K562 (cell line): ENCODE measurements at regions not wholly inside any gene's neighbourhood (a gene's known extent, or its start where the extent isn't known, plus 50 kb on each side); places are given as distances from the start of the nearest gene placed in this dataset.

Experiments used
- ATAC-seq: fragments of 200-7000 bp; cut with Tn5 transposase; 3 replicates; pipeline ENCODE4 v1.9.1; 2020; ENCODE audit warnings: moderate library complexity
- BruUV-seq: library from RNA; stranded (reverse); fragments of 400-500 nt; replicated peaks from 2 replicates; lab custom pipeline; 2021; lab: Mats Ljungman, UMichigan
- CTCF ChIA-PET: fragments of 300-600 bp; formaldehyde crosslinking; extraction: SDS; loops from one replicate; lab custom pipeline; 2021; ENCODE audit warnings: low intra/inter-chr PET ratio; lab: Yijun Ruan, JAX
- POLR2A ChIA-PET: fragments of 300-600, 350-650 bp; sonication (Branson Sonifier 250); formaldehyde crosslinking; extraction: SDS; loops from one replicate; lab custom pipeline; 2021; ENCODE audit warnings: antibody characterized with exemption, inconsistent platforms; lab: Yijun Ruan, JAX
- DNase-seq, 4 experiments: peaks; one replicate each; pipeline versions ENCODE4 v3.0.0 to v3.0.0-alpha.2; 2011 to 2018; ENCODE audit warnings: low spot score in 3 of 4, mixed read lengths in 3 of 4; ENCODE audit errors: extremely low read depth in 1 of 4
- FAIRE-seq: peaks from 2 replicates; lab custom pipeline; 2011; peaks lifted over from hg19 to GRCh38; lab: Jason Lieb, UNC
- H2AFZ ChIP-seq: 2 replicates; pipeline ENCODE4 v1.6.0; 2011; ENCODE audit warnings: low read depth, low read length, control low read depth, inconsistent platforms
- H3K27ac ChIP-seq: fragments of 200-600 bp; 3 replicates; pipeline ENCODE4 v1.8.0; 2011; ENCODE audit warnings: low read depth, mild to moderate bottlenecking, control low read depth, inconsistent platforms, low read length, moderate library complexity, mixed read lengths; ENCODE audit errors: extremely low read depth
- H3K27me3 ChIP-seq, 2 experiments: fragments of 300-600 bp in 1 of 2; 2 replicates in 1 of 2; 3 replicates in 1 of 2; pipeline versions ENCODE4 v1.6.0 to v1.8.0; 2011; ENCODE audit warnings: inconsistent platforms in 2 of 2, low read length in 2 of 2, mild to moderate bottlenecking in 1 of 2, mixed read lengths in 1 of 2, moderate library complexity in 1 of 2; ENCODE audit not compliant: control insufficient read depth in 2 of 2, insufficient read depth in 2 of 2
- H3K36me3 ChIP-seq: fragments of 300-600 bp; 3 replicates; pipeline ENCODE4 v1.8.0; 2011; ENCODE audit warnings: mild to moderate bottlenecking, low read length, inconsistent platforms; ENCODE audit not compliant: control insufficient read depth, insufficient read depth
- H3K4me1 ChIP-seq, 2 experiments: fragments of 200-600 bp in 1 of 2; replicated peaks in 1 of 2; 2 replicates in 1 of 2; 3 replicates in 1 of 2; pipeline versions ENCODE4 v1.5.1 to v1.8.0; 2011; ENCODE audit warnings: inconsistent platforms in 2 of 2, low read length in 2 of 2, mild to moderate bottlenecking in 1 of 2, mixed read lengths in 1 of 2, moderate library complexity in 1 of 2; ENCODE audit not compliant: control insufficient read depth in 2 of 2, insufficient read depth in 2 of 2
- H3K4me2 ChIP-seq: 2 replicates; pipeline ENCODE4 v1.6.1; 2011; ENCODE audit warnings: low read length, control low read depth, inconsistent platforms, mixed read lengths; ENCODE audit not compliant: insufficient read depth
- H3K4me3 ChIP-seq: fragments of 200-600 bp; sonication (generic), shearing (Covaris generic); 2 replicates; pipeline ENCODE4 v1.5.1; 2016; ENCODE audit warnings: control low read depth, inconsistent platforms
- H3K79me2 ChIP-seq: fragments of 200-600 bp; 3 replicates; pipeline ENCODE4 v1.8.0; 2011; ENCODE audit warnings: low read length, inconsistent platforms; ENCODE audit not compliant: control insufficient read depth, insufficient read depth
- H3K9ac ChIP-seq, 2 experiments: 2 replicates each; pipeline versions ENCODE4 v1.6.0 to v1.6.1; 2011; ENCODE audit warnings: low read depth in 2 of 2, low read length in 2 of 2, control low read depth in 1 of 2, inconsistent platforms in 1 of 2, mild to moderate bottlenecking in 1 of 2, mixed read lengths in 1 of 2; ENCODE audit not compliant: insufficient read depth in 1 of 2
- H3K9me1 ChIP-seq: one replicate; pipeline ENCODE4 v1.6.0; 2011; ENCODE audit warnings: inconsistent platforms, mild to moderate bottlenecking, low read length, moderate library complexity; ENCODE audit not compliant: control insufficient read depth, insufficient read depth
- H3K9me3 ChIP-seq: replicated peaks from 2 replicates; pipeline ENCODE4 v1.5.1; 2011; ENCODE audit warnings: low read depth, low read length, inconsistent platforms; ENCODE audit not compliant: control insufficient read depth, insufficient read depth
- H4K20me1 ChIP-seq: replicated peaks from 2 replicates; pipeline ENCODE4 v1.6.1; 2011; ENCODE audit warnings: low read length, inconsistent platforms, mixed read lengths; ENCODE audit not compliant: control insufficient read depth, insufficient read depth
- ATF7 ChIP-seq: fragments of 450-650 bp; IDR thresholded peaks from 2 replicates; pipeline ENCODE4 v1.7.1; 2014; ENCODE audit warnings: mild to moderate bottlenecking, moderate library complexity
- BMI1 ChIP-seq: fragments of 150-350 bp; IDR thresholded peaks from 2 replicates; pipeline ENCODE4 v1.6.1; 2014; ENCODE audit warnings: low read length
- CHCHD3 ChIP-seq: fragments of 250-450 bp; sonication (Bioruptor Pico); IDR thresholded peaks from 2 replicates; pipeline ENCODE4 v2.1.2; 2022; ENCODE audit warnings: mild to moderate bottlenecking
- CREM ChIP-seq: IDR thresholded peaks from 2 replicates; pipeline ENCODE4 v1.6.1; 2014; ENCODE audit warnings: antibody characterized with exemption, low read depth
- KLF13 ChIP-seq: fragments of 450-650 bp; IDR thresholded peaks from 2 replicates; pipeline ENCODE4 v1.6.1; 2016; ENCODE audit warnings: missing genetic modification characterization, low read depth, mild to moderate bottlenecking, missing compliant biosample characterization, moderate library complexity, borderline replicate concordance
- L3MBTL2 ChIP-seq: fragments of 450-650 bp; IDR thresholded peaks from 2 replicates; pipeline ENCODE4 v1.6.1; 2016; ENCODE audit warnings: mild to moderate bottlenecking, moderate library complexity
- NUFIP1 ChIP-seq: fragments of 450-650 bp; IDR thresholded peaks from 2 replicates; pipeline ENCODE4 v1.6.1; 2018; ENCODE audit not compliant: partially characterized antibody
- PHB2 ChIP-seq: fragments of 450-650 bp; IDR thresholded peaks from 2 replicates; pipeline ENCODE4 v1.6.1; 2017; ENCODE audit warnings: low read depth
- SREBF1 ChIP-seq: fragments of 150-350 bp; IDR thresholded peaks from 2 replicates; pipeline ENCODE4 v1.6.1; 2014; ENCODE audit warnings: antibody characterized with exemption, low read depth, low read length, borderline replicate concordance
- ZNF274 ChIP-seq: IDR thresholded peaks from 2 replicates; pipeline ENCODE4 v1.6.1; 2011; ENCODE audit warnings: low read depth, mild to moderate bottlenecking, low read length, moderate library complexity, borderline replicate concordance
- ZNF436 ChIP-seq: fragments of 250-450, 450-650 bp; sonication (Bioruptor Pico); formaldehyde crosslinking; IDR thresholded peaks from 2 replicates; pipeline ENCODE4 v1.7.0; 2020; ENCODE audit warnings: mild to moderate bottlenecking
- ZNF668 ChIP-seq: fragments of 250-450 bp; sonication (Bioruptor Pico); IDR thresholded peaks from 2 replicates; pipeline ENCODE4 v1.8.0; 2022; ENCODE audit warnings: mild to moderate bottlenecking, inconsistent platforms
- WGBS: fragments of 100-300 bp; shearing (Covaris generic); methylation state at CpG from one replicate; pipeline ENCODE4 v1.1.6; 2016; ENCODE audit warnings: low coverage, mixed read lengths; ENCODE audit not compliant: insufficient coverage; ENCODE audit errors: missing lambda C conversion rate; 5-methylcytosine and 5-hydroxymethylcytosine counted together
- in situ Hi-C: fragments of 300-500 bp; cut with MboI; formaldehyde crosslinking; loops from 4 replicates; pipeline ENCODE4 v1.15.0; 2018; ENCODE audit warnings: inconsistent platforms, mixed read lengths
- intact Hi-C: fragments of 100-400 bp; cut with micrococcal nuclease; formaldehyde crosslinking; loops from 2 replicates; pipeline ENCODE4 v1.14.2; 2022
- TF ChIP-seq, protein P1 (sequence below): fragments of 200-600 bp; sonication (generic); IDR thresholded peaks from one replicate; pipeline ENCODE4 v1.6.1; 2012; ENCODE audit warnings: mild to moderate bottlenecking, low read depth, low read length, inconsistent platforms

DNA sequence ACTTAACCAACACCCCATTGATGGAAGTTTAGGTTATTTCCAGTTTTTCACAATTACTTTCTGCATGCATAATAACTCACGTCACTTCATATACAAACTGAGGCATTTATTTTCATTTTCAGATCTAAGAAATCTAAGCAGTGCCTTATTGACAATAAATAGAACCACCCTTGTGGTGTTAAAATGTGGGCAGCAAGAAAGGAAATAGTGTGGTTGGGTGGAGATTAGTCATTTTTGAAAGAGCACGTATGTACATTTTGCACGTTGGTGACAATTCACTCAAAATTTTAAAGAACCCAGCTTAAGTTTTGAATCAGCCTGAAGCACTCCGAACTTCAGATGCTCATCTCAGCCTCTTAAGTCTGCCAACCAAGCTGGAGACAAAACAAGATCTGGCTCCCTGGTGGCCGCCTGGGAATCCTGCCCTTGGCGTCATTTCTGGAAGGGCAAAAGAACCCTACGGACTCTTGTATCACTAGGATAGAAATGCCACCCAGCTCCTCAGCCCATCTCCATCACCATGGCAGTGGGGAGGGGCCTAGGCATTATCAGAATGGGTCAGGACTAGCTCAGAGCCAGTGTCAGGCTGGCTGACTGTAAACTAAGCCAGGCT, 89.5 kb upstream of the BCL2L14 start:
- no peaks in the 10 kb centered on the region for H4K20me1 ChIP-seq
- peaks cover 2 to 17% of the 10 kb centered on the region in 2 experiments; a peak in 4 of 5 replicates for H3K27me3 ChIP-seq
- BruUV-seq, result no TSS peak
- ATAC-seq, result no peak
- no peak for DNase-seq
- no peaks in the 10 kb centered on the region for H3K79me2 ChIP-seq
- H3K36me3 ChIP-seq, result no peaks in the 10 kb centered on the region
- CTCF ChIA-PET, result no interaction called here
- no peak overlapping the region for H3K4me3 ChIP-seq
- H3K27ac ChIP-seq, result no peak overlapping the region
- POLR2A ChIA-PET, result interaction anchor here (0.7 kb wide), 1 partner anchor 324 kb away, joined by 3 read pairs; no protein-coding TSS in a partner anchor
- FAIRE-seq, result no peak
- H3K9ac ChIP-seq, result no peak overlapping the region
- H3K4me1 ChIP-seq, result no peaks in the 10 kb centered on the region
- no peaks in the 10 kb centered on the region for H3K9me1 ChIP-seq
- intact Hi-C loops (no loop called here), in situ Hi-C loops (no loop called here)
- no peak overlapping the region for H3K4me2 ChIP-seq
- no peak overlapping the region for H2AFZ ChIP-seq
- WGBS, result 2% methylated on average over 7 of the region's 7 CpGs
- H3K9me3 ChIP-seq, result no peaks in the 10 kb centered on the region
- TF ChIP-seq ZNF436 (CRISPR knock-in tag) (no peak), BMI1 (no peak), ZNF668 (no peak), CHCHD3 (CRISPR knock-in tag) (no peak), ATF7 (no peak), CREM (no peak), ZNF274 (no peak), L3MBTL2 (no peak), KLF13 (tag) (no peak), SREBF1 (no peak), PHB2 (no peak), NUFIP1 (no peak)
- TF ChIP-seq, protein P1, sequence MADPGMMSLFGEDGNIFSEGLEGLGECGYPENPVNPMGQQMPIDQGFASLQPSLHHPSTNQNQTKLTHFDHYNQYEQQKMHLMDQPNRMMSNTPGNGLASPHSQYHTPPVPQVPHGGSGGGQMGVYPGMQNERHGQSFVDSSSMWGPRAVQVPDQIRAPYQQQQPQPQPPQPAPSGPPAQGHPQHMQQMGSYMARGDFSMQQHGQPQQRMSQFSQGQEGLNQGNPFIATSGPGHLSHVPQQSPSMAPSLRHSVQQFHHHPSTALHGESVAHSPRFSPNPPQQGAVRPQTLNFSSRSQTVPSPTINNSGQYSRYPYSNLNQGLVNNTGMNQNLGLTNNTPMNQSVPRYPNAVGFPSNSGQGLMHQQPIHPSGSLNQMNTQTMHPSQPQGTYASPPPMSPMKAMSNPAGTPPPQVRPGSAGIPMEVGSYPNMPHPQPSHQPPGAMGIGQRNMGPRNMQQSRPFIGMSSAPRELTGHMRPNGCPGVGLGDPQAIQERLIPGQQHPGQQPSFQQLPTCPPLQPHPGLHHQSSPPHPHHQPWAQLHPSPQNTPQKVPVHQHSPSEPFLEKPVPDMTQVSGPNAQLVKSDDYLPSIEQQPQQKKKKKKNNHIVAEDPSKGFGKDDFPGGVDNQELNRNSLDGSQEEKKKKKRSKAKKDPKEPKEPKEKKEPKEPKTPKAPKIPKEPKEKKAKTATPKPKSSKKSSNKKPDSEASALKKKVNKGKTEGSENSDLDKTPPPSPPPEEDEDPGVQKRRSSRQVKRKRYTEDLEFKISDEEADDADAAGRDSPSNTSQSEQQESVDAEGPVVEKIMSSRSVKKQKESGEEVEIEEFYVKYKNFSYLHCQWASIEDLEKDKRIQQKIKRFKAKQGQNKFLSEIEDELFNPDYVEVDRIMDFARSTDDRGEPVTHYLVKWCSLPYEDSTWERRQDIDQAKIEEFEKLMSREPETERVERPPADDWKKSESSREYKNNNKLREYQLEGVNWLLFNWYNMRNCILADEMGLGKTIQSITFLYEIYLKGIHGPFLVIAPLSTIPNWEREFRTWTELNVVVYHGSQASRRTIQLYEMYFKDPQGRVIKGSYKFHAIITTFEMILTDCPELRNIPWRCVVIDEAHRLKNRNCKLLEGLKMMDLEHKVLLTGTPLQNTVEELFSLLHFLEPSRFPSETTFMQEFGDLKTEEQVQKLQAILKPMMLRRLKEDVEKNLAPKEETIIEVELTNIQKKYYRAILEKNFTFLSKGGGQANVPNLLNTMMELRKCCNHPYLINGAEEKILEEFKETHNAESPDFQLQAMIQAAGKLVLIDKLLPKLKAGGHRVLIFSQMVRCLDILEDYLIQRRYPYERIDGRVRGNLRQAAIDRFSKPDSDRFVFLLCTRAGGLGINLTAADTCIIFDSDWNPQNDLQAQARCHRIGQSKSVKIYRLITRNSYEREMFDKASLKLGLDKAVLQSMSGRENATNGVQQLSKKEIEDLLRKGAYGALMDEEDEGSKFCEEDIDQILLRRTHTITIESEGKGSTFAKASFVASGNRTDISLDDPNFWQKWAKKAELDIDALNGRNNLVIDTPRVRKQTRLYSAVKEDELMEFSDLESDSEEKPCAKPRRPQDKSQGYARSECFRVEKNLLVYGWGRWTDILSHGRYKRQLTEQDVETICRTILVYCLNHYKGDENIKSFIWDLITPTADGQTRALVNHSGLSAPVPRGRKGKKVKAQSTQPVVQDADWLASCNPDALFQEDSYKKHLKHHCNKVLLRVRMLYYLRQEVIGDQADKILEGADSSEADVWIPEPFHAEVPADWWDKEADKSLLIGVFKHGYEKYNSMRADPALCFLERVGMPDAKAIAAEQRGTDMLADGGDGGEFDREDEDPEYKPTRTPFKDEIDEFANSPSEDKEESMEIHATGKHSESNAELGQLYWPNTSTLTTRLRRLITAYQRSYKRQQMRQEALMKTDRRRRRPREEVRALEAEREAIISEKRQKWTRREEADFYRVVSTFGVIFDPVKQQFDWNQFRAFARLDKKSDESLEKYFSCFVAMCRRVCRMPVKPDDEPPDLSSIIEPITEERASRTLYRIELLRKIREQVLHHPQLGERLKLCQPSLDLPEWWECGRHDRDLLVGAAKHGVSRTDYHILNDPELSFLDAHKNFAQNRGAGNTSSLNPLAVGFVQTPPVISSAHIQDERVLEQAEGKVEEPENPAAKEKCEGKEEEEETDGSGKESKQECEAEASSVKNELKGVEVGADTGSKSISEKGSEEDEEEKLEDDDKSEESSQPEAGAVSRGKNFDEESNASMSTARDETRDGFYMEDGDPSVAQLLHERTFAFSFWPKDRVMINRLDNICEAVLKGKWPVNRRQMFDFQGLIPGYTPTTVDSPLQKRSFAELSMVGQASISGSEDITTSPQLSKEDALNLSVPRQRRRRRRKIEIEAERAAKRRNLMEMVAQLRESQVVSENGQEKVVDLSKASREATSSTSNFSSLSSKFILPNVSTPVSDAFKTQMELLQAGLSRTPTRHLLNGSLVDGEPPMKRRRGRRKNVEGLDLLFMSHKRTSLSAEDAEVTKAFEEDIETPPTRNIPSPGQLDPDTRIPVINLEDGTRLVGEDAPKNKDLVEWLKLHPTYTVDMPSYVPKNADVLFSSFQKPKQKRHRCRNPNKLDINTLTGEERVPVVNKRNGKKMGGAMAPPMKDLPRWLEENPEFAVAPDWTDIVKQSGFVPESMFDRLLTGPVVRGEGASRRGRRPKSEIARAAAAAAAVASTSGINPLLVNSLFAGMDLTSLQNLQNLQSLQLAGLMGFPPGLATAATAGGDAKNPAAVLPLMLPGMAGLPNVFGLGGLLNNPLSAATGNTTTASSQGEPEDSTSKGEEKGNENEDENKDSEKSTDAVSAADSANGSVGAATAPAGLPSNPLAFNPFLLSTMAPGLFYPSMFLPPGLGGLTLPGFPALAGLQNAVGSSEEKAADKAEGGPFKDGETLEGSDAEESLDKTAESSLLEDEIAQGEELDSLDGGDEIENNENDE, result no peak
